KMS-11 (cell line): ENCODE measurements at regions not wholly inside any gene's neighbourhood (a gene's known extent, or its start where the extent isn't known, plus 50 kb on each side); places are given as distances from the start of the nearest gene placed in this dataset.

ENCODE experiments used
- H2AFZ ChIP-seq: fragments of 200-600 bp; sonication (generic); 2 replicates; pipeline ENCODE4 v1.6.1; 2016; ENCODE audit warnings: antibody characterized with exemption, mixed run types, low read depth
- H3K27ac ChIP-seq: fragments of 200-600 bp; sonication (generic); 2 replicates; pipeline ENCODE4 v1.6.1; 2016; ENCODE audit warnings: mild to moderate bottlenecking, mixed run types
- H3K27me3 ChIP-seq: fragments of 200-600 bp; sonication (generic); 2 replicates; pipeline ENCODE4 v1.6.1; 2017; ENCODE audit warnings: mild to moderate bottlenecking, low read depth, mixed run types, moderate library complexity; ENCODE audit not compliant: insufficient read depth
- H3K36me3 ChIP-seq: fragments of 200-600 bp; sonication (generic); 2 replicates; pipeline ENCODE4 v1.6.1; 2017; ENCODE audit warnings: mild to moderate bottlenecking, mixed run types; ENCODE audit not compliant: insufficient read depth
- H3K4me1 ChIP-seq: fragments of 200-600 bp; sonication (generic); 2 replicates; pipeline ENCODE4 v1.6.1; 2016; ENCODE audit warnings: mild to moderate bottlenecking, low read depth, mixed run types; ENCODE audit not compliant: poor library complexity, severe bottlenecking
- H3K4me2 ChIP-seq: fragments of 200-600 bp; sonication (generic); 2 replicates; pipeline ENCODE4 v1.7.0; 2016; ENCODE audit warnings: mild to moderate bottlenecking, mixed run types
- H3K4me3 ChIP-seq: fragments of 200-600 bp; sonication (generic); IDR thresholded peaks from 2 replicates; pipeline ENCODE4 v1.6.1; 2017; ENCODE audit warnings: low read depth, low read length, mixed read lengths; ENCODE audit not compliant: insufficient read depth
- H3K79me2 ChIP-seq: fragments of 200-600 bp; sonication (generic); 2 replicates; pipeline ENCODE4 v1.6.1; 2016; ENCODE audit warnings: low read depth, mixed run types; ENCODE audit not compliant: insufficient read depth
- H3K9ac ChIP-seq: fragments of 200-600 bp; sonication (generic); 2 replicates; pipeline ENCODE4 v1.6.1; 2016; ENCODE audit warnings: mild to moderate bottlenecking, mixed run types
- H4K20me1 ChIP-seq: fragments of 200-600 bp; sonication (generic); 2 replicates; pipeline ENCODE4 v1.6.1; 2016; ENCODE audit warnings: mild to moderate bottlenecking, mixed run types; ENCODE audit not compliant: insufficient read depth
- CTCF ChIP-seq: fragments of 200-600 bp; sonication (generic); conservative IDR thresholded peaks from 2 replicates; pipeline ENCODE4 v1.6.1; 2017; ENCODE audit warnings: low read depth, mild to moderate bottlenecking, antibody characterized with exemption, low read length, moderate library complexity, mixed read lengths

GRCh38 chr17:6943406-6943805, 52.4 kb upstream of the ALOX12 start:
- no peak overlapping the region for H3K4me3 ChIP-seq
- H3K79me2 ChIP-seq: no peaks in the 10 kb centered on the region
- H3K27me3 ChIP-seq: no peaks in the 10 kb centered on the region
- no peak for TF ChIP-seq CTCF
- no peaks in the 10 kb centered on the region for H4K20me1 ChIP-seq
- H2AFZ ChIP-seq: no peak overlapping the region
- no peak overlapping the region for H3K27ac ChIP-seq
- no peak overlapping the region for H3K9ac ChIP-seq
- H3K36me3 ChIP-seq: no peaks in the 10 kb centered on the region
- H3K4me2 ChIP-seq: no peak overlapping the region
- H3K4me1 ChIP-seq: no peaks in the 10 kb centered on the region
